GM18867 (cell line): ENCODE measurements at regions not wholly inside any gene's neighbourhood (a gene's known extent, or its start where the extent isn't known, plus 50 kb on each side); places are given as distances from the start of the nearest gene placed in this dataset.

ENCODE experiments used
- ATAC-seq: cut with Tn5 transposase; IDR thresholded peaks from one replicate; pipeline ENCODE4 v1.9.1; 2021; ENCODE audit warnings: mild to moderate bottlenecking, moderate library complexity; ENCODE audit not compliant: unreplicated experiment

DNA sequence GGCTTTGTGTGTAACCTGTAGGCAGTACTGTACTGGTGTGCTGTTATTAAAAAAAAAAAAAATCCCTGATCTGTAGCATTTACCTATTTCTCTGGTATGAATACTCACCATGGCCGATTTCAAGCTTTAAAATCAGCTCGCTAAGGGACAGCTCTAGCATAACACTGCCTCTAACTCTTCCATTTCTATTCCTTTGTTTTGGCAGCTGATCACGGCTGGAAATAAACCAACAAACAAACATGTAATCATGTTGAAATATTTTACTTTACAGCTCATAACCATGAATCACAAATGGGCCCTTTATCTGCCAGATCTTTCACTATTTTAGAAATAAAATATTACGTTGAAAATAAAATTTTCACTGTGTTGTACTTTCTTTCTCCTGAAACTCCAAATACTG, 60.5 kb upstream of the IL15 start:
- no peak for ATAC-seq

DNA sequence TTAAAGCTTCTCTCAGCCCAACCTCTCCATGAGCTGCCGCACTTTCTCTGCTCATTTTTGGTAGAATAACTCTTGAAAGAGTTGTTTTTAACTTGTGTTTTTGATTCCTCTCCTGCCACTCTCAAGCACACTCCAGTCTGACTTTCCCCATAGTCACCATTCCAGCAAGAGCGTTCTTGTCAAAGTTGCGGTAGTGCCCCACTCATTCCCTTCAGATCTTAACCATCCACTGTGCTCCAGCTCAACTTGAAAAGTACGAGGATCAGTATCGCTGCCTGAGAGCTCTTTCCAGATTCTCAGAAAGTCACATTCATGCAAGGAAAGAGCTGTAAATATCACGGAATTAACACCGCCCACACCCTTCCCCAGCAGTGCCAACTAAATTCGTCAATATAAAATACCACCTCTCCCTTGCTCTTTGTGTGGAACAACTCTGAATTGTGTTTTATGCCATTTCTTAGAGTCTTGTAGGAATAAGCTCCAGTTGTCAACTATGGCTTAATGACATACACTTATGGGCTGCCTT, 59.7 kb upstream of the IL15 start:
- no peak for ATAC-seq

DNA sequence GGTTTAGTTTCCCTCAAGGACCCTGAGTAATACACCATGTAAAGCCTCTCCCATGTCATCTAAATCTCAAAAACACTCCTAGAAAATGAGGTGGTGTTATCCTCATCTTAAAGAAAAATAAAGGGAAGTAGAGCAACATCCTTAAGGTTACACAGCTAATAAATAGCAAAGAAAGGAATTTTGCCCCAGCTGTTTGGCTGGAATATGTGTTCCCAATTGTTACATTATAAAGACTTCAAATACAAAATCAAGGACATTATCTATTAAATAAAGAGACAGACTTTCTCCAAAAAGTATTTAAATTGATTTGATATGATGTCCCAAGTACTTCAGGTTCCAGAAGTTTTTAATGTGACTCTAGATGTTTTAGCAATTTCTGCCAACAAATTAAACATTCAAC, 57.9 kb upstream of the IL15 start:
- ATAC-seq = no peak

DNA sequence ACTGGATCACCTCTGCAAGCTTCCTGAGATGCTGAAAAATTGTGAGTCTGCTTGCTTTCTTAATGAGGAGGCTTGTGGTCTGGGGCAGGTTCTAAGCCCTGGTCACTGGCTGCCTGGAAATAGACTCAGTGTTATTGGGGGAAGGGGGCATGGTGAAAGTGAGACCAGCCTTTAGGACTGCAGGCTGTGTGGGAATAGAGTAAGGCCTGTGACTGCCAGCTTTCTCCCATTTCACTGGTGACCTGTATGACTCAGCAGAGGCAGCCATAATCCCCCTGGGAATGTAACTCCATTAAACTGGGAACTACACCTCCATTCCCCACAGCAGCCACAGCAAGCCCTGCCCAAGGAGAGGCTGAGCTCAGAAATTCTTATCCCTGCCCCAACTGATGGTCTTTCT, 55.9 kb upstream of the IL15 start:
- ATAC-seq = no peak
